HG02678 (cell line): ENCODE measurements at regions not wholly inside any gene's neighbourhood (a gene's known extent, or its start where the extent isn't known, plus 50 kb on each side); places are given as distances from the start of the nearest gene placed in this dataset.

Experiments used
- ATAC-seq: cut with Tn5 transposase; IDR thresholded peaks from one replicate; pipeline ENCODE4 v1.9.1; 2021; ENCODE audit warnings: mild to moderate bottlenecking, moderate library complexity; ENCODE audit not compliant: unreplicated experiment

DNA sequence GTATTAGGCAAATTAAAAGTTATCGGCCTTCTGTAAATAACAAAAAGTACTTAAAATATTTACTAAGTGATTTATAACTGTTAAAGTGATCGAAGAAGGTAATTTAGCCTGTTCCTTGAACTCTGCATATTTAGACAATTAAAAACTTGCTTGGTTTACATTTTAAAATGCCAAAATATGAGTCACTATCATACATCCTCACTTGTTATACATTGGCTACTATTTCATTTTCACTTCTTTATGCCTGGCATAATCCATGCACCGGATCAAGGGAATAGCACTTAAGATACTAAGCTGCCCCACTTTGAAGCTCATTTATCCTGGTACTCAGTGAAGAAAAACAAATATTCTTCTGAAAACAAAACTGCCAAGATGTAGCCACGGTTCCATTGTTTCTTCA is 344.6 kb downstream of the UBE3D start:
- no peak for ATAC-seq

DNA sequence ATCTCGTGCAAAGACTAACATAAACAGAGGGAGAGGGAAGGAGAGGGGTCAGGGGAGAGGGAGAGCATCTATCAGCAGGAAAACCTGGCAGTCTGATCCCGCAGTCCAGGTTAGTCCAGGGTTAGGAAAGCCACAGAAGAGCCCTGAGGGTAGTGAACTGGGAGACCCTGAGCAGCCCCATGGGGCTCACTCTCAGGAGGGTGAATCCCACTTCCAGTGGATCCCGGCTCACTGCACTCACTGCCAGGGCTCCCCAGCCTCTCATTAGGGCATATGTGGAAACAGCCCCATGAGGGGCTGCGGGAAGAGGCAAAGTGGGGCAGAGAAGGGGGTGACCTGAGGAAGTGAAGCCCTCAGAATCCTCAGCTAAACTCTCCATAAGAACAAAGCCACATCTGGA is 329.9 kb downstream of the UBE3D start:
- no peak for ATAC-seq

DNA sequence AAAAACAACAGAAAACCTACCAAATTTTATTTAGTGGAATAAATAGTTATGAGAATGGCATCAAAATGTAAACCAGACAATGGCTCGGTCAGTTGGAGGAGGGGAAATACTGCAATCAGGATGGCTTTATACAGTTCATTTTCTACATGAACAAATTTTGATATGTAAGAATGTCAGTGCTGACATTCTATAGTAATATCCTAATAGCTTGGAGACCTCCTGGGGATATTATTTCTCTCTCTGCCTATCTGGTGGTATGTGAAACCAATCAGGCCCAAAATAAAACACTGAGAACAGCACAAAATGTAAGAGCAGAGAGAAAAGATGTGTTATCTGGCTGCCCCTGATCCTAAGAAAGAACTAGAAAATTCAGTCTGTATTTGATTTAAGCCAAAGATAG is 327.7 kb downstream of the UBE3D start:
- ATAC-seq, result no peak

DNA sequence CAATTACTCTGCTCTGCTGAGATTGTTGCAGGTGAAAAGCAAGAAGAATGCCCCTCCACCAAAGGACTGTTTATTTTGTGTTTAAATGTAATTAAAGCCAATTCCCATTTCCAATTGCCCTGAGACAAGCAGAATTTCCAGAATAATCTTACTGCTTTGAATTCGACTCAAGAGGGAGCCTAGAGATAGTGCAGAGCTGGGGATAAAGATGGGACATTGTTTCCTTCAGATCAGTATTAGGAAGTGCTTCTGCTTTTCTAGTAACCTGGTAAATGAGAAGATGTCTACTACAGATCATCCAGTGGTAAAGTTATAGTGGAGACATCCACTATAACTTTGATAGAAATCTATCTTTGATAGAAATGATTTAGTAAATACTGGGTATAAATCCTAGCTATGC is 326.9 kb downstream of the UBE3D start:
- ATAC-seq, result no peak

DNA sequence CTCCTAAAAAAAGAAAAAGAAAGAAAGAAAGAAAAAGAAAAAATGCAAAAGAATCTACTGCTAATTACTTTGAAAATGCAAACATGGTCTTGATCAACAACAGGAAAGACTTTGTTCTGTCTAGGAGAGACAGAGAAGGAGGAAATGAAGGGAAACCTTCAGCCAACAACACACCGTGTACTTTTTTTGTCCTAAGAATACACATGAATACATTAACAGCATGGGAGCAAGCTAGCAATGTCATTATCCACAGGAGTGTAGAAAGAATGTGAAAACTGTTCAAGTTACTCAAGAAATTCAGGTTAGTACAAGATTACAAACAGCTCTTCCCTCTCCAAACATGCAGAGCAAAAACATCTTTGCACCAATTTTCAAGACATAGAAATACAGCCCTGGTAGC is 326.3 kb downstream of the UBE3D start:
- no peak for ATAC-seq

DNA sequence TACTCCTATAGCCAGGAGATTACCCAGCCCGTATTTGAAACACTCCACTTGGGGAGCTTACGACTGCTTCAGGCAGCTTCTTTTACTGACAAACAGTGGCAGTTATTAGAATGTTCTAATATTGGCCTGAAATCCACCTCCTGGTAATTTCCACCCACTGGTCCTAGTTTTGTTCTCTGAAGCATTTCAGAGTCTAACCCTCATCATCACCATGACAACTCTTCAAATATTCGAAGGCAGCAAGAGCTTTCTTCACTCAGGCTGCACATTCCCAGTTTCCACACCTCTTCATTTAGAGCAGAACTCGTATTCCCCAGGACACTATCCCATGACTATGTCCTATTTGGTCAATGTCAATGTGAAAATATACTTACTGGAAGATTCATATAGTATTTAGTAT is 325.6 kb downstream of the UBE3D start:
- no peak for ATAC-seq

DNA sequence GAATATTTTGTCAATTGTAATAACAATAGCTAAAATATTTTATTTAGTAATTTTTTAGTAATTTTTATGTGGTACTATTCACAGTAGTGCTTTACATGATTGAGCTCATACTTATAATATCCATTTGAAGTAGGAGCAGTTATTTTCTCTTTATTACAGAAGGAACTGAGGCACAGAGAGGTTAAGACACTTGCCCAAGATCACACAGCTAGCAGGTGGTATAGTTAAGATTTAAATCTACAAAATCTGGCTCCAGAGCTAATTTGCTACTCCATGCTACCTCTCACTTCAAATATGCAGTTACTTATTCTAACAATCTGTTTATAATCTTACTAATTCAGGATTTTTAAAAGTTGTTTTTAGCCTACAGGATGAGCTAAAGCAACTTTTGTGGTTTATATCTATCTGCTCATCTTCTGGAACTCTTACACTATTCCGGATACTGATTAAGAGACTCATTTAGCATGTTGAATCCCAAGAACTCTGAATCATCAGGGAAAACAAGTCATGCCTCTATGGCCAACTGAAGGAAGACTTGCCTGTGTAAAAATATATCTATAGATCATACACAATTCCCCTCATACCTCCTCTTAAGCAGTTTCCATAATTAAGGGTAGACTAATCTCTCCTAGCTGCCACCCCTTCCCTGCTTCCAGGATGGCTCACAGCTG is 324.2 kb downstream of the UBE3D start:
- no peak for ATAC-seq

DNA sequence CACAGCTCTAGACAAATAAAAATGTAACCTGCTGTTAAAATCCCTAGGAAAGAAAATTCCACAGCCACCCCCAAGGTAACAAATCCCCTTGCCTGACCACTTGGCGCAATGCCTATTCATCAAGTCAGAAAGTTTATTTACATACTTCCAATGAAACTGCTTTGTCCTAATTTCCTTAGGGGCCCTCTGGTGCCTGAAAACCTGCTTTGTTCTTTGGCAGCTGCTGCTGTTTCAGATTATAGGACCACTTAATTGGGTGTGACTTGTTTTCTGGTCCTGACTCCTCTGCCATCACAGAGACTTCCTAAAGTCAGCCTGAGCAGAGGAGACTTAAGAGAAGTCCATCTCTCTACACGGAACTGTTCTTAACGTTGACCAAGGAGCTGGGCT is 323.6 kb downstream of the UBE3D start:
- no peak for ATAC-seq

DNA sequence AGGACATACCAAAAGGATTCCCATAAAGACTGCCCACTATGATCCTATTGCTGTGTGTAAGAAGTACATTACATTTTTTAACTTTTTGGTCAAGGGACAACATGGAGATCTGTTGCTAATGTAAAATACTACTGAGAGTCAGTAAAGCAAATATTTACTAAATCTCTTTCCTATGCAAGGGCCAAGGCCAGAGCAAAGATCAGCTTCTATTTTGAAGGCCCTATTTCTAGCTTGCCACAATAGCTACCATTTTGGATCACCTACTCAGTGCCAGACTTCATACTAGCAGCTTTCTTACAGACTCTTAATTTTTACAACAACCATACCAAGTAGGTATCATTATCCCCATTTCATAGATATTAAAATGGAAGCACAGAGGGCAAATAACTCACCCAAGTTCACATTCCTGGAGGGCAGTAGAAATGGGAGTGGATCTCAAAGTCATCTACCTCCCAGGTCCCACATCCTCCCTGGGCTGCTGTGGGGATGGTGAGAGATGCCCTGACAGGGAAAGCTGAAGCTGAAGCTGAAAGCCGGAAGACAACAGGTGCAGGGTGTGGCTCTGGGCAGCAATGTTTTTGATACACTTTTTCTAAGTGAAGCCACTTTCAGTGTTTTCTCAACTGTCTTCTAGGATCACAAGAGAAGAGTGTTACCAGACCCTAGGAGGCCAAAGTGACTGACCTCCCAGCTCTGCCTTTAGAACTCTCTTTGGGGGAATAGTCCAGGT is 321.2 kb downstream of the UBE3D start:
- no peak for ATAC-seq

DNA sequence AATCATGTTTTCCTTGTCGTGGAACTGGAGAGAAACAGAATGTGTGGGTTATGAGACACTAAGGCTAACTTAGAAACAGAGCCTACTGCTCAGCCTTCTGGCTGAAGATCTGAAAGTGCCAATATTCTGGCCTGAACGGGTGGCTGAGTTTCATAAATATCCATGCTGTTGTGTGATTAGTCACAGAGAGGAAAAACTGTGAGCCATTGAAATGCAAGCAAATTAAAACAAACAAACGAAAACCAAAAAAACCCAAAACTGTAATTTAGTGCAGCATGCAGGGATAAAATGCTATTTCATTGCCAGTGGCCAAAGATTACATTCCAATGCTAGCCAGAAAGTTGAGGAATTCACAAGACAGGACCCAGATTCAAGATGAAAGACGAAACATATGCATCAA is 315.1 kb downstream of the UBE3D start:
- ATAC-seq, result no peak

DNA sequence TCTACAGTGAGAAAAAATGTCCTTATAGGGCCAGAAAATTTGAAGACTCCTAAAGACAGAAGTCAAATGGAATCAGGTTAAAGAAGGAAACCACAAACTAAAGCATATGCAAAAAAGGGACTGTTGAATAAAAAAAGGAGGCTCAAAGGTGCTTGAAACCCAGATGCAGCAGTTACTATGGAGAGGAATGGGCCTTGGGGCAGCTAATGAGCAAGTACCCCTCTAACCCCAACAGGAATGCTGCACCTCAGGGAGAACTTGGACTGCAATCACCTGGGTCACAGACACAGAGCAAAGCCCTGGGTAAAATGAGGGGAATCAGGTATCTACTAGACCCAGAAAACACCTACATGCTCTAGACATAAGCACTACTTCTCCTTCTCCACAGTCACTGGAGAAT is 313.9 kb downstream of the UBE3D start:
- no peak for ATAC-seq

DNA sequence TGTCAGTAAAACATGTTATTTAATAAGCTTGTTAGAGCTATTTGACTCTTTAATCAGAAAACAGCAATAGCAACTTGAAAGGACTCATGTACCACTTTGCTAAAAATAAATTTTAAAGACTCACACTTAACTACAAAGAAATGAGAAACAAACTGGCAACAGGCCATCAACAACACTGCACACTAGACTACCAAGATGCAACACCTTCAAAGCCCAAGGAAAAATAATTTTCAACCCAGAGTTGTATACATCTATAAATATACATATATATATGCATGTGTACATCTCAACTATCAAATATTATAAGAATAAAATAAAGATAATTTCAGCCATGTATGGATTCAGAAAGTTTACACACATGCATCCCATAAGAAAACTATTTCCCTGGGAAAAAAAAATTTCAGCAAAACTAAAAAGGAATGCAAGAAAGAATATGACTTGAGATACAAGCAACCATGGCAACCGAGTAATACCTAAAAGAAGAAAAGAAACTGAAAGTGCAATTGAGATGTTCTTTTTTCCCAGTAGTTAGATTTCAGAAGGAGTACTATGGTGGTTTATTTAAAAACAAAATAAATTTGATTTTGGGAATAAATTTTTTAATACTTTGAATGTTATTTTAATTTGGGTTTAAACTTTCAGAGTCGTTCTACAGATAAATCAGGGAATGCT is 303.8 kb downstream of the UBE3D start:
- no peak for ATAC-seq

DNA sequence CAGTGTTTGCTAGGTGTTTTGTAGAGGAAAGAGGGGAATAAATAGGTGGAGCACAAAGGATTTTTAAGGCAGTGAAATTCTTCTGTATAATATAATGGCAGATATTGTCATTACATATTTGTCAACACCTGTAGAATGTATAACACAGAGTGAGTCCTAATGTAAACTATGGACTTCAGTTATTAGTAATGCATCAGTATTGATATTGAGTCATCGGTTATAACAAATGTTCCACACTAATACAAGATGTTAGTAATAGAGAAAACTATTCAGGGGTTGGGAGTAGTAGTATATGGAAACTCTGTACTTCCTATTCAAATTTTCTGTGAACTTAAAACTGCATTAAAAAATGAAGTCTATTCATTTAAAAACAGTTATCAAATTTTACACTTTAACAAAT is 299.2 kb downstream of the UBE3D start:
- no peak for ATAC-seq

DNA sequence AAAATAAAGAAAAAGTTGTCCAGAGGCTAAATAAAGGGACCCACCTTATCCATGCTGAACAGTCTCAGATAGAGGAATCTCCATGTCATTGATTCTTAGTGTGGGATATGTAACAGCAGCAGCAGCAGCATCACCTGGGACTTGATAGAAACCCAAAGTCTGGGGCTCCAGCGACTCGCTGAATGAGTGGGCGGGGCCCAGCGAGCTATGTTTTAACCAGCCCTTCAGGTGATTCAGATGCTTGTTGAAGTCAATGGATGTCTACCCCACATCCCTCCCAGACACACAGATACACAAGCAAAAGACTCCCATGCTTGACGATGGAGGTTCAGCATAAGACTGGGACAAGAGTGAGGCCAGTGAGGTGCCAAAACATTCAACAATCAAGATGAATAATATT is 298.6 kb downstream of the UBE3D start:
- ATAC-seq, result no peak

DNA sequence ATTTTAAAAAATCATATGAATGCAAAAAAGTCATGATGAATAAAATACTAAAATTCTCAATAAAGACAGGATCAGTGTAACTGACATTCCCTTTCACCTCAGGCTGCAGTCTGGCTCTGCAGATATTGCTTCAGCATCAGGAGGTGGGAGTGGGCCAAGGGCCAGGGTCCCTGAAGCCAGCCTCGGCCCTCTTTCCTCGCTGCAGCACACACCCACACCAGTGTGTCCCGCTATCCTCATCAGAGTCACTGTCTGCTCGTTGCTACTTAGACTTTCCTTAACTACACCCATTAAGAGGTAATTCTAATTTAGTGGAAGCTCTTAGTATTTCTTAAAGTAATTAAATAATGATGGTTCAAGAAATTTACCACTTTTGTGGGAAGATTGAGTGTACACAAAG is 298.2 kb downstream of the UBE3D start:
- ATAC-seq, result no peak

DNA sequence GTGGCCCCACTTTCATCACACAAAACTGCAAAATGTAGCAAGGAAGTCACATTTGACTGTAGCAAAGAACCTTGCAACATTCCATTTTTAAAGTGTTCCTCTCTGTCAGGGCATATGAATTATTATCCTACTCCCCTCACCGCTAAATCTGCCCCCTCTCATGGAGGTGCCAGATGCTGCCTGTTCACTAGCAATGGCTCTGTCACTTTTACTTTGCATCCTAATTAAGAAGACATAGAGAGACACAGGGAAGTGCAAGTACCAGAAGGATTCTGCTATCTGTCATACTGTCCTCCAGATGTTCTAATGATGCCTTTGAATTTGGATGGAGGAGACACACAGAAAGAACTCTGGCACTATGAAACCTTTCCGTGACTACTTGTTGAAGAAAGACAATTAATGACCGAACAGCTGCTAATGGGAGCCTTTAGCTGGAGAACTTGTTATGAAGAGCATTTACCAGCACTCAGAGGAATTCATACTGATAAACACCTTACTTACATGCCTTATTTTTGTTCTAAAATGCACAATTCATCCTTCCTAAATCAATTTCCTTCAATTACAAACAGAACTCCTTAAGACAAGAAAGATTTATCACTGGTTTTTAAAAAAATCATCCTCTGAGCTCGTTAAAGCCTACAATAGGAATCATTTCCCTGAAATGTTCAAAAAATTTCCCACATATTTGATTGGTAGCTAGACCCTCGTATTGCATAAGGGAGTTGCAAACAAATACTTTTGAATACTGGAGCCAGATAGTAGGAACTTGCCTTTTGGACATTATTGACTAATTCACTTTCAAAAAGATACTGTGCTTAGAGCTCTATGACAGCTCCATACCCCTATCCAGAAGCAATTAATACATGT is 292.6 kb downstream of the UBE3D start:
- no peak for ATAC-seq

DNA sequence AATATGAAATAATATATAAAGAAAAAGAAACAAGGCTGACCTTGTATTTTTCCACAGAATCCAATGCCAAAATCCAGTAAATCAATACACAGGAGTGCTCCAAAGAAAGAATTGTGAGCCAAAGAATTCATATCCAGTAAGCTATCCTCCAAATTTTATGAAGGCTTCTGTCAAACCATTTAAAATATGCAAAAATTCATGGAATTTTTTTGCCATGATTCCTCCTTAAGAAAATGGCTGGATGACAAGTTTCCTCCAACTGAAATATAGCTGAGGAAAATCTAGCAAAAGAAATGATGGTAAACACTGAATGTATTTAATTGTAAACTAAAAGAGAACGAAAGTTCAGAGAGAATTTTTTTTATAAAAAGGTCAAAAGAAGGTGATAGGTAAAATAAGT is 290.3 kb downstream of the UBE3D start:
- no peak for ATAC-seq

DNA sequence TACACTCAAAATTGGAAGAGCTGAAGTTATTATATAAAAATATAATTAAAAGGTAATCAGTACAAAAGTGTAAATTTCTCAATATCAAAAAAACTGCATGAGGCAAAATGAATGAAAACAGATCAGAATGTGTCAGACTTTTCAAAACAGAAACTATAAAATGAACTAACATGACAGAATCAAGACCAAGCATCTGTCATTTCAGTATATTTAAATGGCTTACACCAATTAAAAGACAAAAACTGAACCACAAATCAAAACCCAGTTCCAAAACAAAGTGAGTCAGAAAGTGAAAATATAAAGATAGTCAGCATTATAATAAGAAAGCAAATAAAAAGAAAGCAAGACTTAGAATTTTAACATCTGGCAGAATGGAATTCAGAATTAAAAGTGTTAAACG is 289.7 kb downstream of the UBE3D start:
- ATAC-seq, result no peak

DNA sequence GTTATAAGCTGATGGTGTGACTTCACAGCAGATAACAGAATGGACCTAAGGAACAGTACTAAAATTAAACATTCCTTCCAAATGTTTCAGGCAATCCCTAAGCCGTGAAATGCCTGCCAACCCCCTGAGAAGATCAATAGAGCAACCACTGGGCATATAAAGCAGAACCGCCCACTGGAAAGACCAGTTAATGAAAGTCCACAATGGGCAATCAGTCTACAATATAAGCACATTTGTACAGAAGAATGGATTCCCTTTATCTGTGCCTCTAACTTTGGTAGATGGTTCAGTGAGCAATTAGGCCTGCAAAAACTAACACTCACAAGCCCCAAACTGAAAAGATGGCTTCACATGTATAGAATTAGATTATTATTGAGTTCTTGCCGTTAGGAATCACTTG is 286.6 kb downstream of the UBE3D start:
- no peak for ATAC-seq

DNA sequence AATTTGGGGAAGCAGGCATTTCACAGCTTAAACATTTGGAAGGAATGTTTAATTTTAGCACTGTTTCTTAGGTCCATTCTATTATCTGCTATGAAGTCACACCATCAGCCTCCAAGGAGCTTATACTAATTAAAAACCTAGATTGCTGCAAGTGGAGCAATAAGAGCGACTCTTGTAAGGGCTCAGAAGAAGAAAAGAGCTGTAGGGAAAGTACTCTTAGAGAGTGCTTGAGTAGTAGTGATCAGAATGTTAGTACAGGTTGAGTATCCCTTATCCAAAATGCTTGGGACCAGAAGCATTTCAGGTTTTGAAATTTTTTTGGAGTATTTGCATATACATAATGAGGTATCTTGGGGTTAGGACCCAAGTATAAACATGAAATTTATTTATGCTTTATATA is 285.3 kb downstream of the UBE3D start:
- ATAC-seq, result no peak

DNA sequence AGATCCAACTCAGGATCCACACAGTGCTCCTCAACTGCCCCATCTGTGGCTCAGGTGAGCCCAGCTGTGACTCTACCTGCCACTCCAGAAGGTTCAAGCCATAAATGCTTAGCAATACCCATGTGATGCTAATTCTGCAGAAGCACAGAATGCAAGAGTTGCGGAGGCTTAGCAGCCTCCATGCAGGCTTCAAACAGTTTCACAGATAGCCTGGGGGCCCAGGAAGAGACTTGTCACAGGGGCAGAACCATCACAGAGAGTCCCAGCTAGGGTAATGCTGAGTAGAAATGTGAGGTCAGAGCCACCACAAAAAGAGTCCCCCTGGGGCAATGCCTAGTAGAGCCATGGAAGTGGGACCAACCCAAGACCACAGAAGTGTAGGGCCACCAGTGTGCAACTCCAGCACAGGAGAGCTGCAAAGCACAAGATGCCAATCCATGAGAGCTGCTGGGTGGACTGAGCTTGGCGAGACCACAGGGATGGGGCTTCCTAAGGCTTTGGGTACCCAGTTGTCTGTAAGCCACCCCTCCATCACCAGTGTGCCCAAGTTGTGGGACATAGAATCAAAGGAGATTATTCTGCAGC is 283.9 kb downstream of the UBE3D start:
- no peak for ATAC-seq
